Stomach (tissue), 4 donors: ENCODE measurements at regions not wholly inside any gene's neighbourhood (a gene's known extent, or its start where the extent isn't known, plus 50 kb on each side); places are given as distances from the start of the nearest gene placed in this dataset.

Experiments
- POLR2A ChIP-seq, 4 donors: fragments of 450-650 bp; IDR thresholded peaks; one replicate each; pipeline ENCODE4 v1.6.1; 2016; ENCODE audit warnings: antibody characterized with exemption in 4 of 4, control low read depth in 2 of 4, mild to moderate bottlenecking in 1 of 4, moderate library complexity in 1 of 4
- TF ChIP-seq, protein P1 (sequence below), 7 experiments: fragments of 450-650 bp in 4 of 7; fragments of 200-600 bp in 3 of 7; sonication (generic) in 3 of 7; IDR thresholded peaks; one replicate each; pipeline ENCODE4 v1.5.1; 2016 to 2019; ENCODE audit warnings: antibody characterized with exemption in 7 of 7, control low read depth in 2 of 7, mild to moderate bottlenecking in 1 of 7

DNA sequence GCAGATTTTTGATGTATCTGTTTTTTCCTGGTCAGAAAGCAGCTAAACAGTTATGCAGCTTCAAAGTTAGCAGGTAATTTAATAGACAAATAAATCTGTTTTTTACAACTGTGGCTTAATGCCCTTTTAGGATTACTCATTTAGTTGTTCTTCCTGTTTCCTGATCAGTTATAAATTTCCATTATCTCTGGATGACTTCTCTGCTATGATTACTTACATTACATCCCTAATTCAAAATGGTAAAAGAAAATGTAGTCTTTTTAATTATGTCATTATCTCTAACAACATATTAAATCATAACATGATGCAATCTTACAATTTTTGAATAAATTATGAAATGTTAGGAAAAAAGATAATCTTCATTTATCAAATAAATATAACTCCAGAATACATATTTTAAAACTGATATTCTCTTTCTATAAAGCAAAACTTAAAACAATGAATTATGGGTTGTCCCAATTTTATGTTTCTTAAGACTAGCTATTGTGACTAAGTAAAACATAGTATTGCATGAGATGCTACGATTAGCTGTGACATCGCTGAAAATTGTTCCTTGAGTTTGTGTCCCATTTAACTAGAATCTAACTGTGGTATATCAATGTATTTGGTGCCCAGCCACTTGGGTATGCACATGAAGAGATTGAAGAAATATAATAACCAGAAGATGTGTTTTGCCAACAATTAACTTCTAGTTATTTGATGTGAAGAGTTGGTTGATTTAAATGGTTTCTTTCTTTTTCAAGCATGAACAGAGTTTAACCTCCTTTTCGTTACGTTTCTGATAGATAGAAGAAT lies 605.3 kb upstream of the SPRY2 start:
- TF ChIP-seq, protein P1, sequence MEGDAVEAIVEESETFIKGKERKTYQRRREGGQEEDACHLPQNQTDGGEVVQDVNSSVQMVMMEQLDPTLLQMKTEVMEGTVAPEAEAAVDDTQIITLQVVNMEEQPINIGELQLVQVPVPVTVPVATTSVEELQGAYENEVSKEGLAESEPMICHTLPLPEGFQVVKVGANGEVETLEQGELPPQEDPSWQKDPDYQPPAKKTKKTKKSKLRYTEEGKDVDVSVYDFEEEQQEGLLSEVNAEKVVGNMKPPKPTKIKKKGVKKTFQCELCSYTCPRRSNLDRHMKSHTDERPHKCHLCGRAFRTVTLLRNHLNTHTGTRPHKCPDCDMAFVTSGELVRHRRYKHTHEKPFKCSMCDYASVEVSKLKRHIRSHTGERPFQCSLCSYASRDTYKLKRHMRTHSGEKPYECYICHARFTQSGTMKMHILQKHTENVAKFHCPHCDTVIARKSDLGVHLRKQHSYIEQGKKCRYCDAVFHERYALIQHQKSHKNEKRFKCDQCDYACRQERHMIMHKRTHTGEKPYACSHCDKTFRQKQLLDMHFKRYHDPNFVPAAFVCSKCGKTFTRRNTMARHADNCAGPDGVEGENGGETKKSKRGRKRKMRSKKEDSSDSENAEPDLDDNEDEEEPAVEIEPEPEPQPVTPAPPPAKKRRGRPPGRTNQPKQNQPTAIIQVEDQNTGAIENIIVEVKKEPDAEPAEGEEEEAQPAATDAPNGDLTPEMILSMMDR (IDR thresholded peaks at IDR 0.05) = no peak
- no peak for TF ChIP-seq POLR2A (IDR thresholded peaks at IDR 0.05)
